22Rv1 (cell line): ENCODE measurements at regions not wholly inside any gene's neighbourhood (a gene's known extent, or its start where the extent isn't known, plus 50 kb on each side); places are given as distances from the start of the nearest gene placed in this dataset.

Source experiments
- ZFX ChIP-seq: fragments of 450-650 bp; IDR thresholded peaks from 2 replicates; pipeline ENCODE4 v1.6.1; 2017; ENCODE audit warnings: antibody characterized with exemption, borderline replicate concordance
- TF ChIP-seq, protein P1 (sequence below): fragments of 450-650 bp; IDR thresholded peaks from 2 replicates; pipeline ENCODE4 v1.5.1; 2017; ENCODE audit warnings: mild to moderate bottlenecking

DNA sequence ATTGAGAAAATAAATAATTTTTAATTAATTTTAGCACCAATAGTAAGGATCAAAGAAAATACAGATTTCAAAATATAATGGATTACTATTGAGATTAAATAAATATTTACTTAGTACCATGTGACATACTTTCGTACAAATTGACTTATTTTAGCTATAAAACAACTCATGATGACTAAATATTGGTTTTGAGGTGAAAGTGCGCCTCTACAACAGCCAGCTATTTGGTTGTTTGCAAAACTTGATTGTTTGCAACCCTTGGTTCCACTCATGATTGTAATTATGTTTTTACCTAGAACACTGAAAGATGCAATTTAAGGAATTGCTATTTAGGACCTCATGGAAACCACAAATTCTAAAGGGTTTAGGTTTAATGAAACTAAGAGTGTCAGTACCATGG lies 51.9 kb upstream of the PPM1H start:
- TF ChIP-seq, protein P1, sequence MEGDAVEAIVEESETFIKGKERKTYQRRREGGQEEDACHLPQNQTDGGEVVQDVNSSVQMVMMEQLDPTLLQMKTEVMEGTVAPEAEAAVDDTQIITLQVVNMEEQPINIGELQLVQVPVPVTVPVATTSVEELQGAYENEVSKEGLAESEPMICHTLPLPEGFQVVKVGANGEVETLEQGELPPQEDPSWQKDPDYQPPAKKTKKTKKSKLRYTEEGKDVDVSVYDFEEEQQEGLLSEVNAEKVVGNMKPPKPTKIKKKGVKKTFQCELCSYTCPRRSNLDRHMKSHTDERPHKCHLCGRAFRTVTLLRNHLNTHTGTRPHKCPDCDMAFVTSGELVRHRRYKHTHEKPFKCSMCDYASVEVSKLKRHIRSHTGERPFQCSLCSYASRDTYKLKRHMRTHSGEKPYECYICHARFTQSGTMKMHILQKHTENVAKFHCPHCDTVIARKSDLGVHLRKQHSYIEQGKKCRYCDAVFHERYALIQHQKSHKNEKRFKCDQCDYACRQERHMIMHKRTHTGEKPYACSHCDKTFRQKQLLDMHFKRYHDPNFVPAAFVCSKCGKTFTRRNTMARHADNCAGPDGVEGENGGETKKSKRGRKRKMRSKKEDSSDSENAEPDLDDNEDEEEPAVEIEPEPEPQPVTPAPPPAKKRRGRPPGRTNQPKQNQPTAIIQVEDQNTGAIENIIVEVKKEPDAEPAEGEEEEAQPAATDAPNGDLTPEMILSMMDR = no peak
- no peak for TF ChIP-seq ZFX
